HL-60 (cell line): ENCODE measurements at regions not wholly inside any gene's neighbourhood (a gene's known extent, or its start where the extent isn't known, plus 50 kb on each side); places are given as distances from the start of the nearest gene placed in this dataset.

ENCODE experiments used
- DNase-seq, 2 experiments: peaks; one replicate each; pipeline ENCODE4 v3.0.0-alpha.2; 2010 to 2020; ENCODE audit warnings: low read depth in 1 of 2, low spot score in 1 of 2
- H3K27ac ChIP-seq: fragments of 250-450 bp; sonication (Bioruptor Pico); replicated peaks from 2 replicates; pipeline ENCODE4 v1.5.1; 2020; ENCODE audit warnings: mild to moderate bottlenecking, moderate library complexity
- H3K27me3 ChIP-seq: fragments of 250-450 bp; sonication (Bioruptor Pico); 2 replicates; pipeline ENCODE4 v1.5.1; 2021; ENCODE audit warnings: mild to moderate bottlenecking, moderate library complexity; ENCODE audit not compliant: insufficient read depth, poor library complexity, severe bottlenecking
- H3K4me3 ChIP-seq: replicated peaks from 2 replicates; pipeline ENCODE4 v1.5.1; 2011; ENCODE audit warnings: mild to moderate bottlenecking, control low read depth, low read length; ENCODE audit not compliant: insufficient read depth
- CTCF ChIP-seq: IDR thresholded peaks from one replicate; pipeline ENCODE4 v1.5.1; 2011; ENCODE audit warnings: low read length, control low read depth, inconsistent platforms; ENCODE audit not compliant: insufficient read depth
- GABPA ChIP-seq: IDR thresholded peaks from 2 replicates; pipeline ENCODE4 v1.6.1; 2012; ENCODE audit warnings: low read depth
- POLR2AphosphoS5 ChIP-seq: IDR thresholded peaks from 2 replicates; pipeline ENCODE4 v1.6.1; 2012; ENCODE audit warnings: low read depth
- REST ChIP-seq: IDR thresholded peaks from 2 replicates; pipeline ENCODE4 v1.6.1; 2012; ENCODE audit warnings: low read depth; ENCODE audit not compliant: insufficient replicate concordance
- SPI1 ChIP-seq: IDR thresholded peaks from 2 replicates; pipeline ENCODE4 v1.6.1; 2012; ENCODE audit warnings: low read depth, mild to moderate bottlenecking, borderline replicate concordance

- H3K4me3 ChIP-seq, result no peak overlapping the region
- no peak overlapping the region for H3K27ac ChIP-seq
- DNase-seq, result no peak
- TF ChIP-seq SPI1, result no peak
- no peak for TF ChIP-seq GABPA
- no peak for TF ChIP-seq POLR2AphosphoS5
- TF ChIP-seq REST, result no peak
- no peak for TF ChIP-seq CTCF
- H3K27me3 ChIP-seq, result no peaks in the 10 kb centered on the region
These were observed 175.5 kb upstream of the PAPPA start for GRCh38 chr9:115978091-115978490.

- H3K27ac ChIP-seq, result no peak overlapping the region
- DNase-seq, result no peak
- TF ChIP-seq GABPA (no peak), SPI1 (no peak), REST (no peak), CTCF (no peak), POLR2AphosphoS5 (no peak)
- H3K27me3 ChIP-seq, result no peaks in the 10 kb centered on the region
- H3K4me3 ChIP-seq, result no peak overlapping the region
These were observed 174.9 kb upstream of the PAPPA start for GRCh38 chr9:115978659-115979096.

GRCh38 chr9:115980054-115980453 lies 173.5 kb upstream of the PAPPA start:
- Histone ChIP-seq H3K4me3 (no peak overlapping the region), H3K27ac (no peak overlapping the region), H3K27me3 (no peaks in the 10 kb centered on the region)
- TF ChIP-seq REST (no peak), CTCF (no peak), SPI1 (no peak), GABPA (no peak), POLR2AphosphoS5 (no peak)
- no peak for DNase-seq
